ENCODE measurements at regions not wholly inside any gene's neighbourhood (a gene's known extent, or its start where the extent isn't known, plus 50 kb on each side); places are given as distances from the start of the nearest gene placed in this dataset.

- TF ChIP-seq EZH2 (IDR thresholded peaks at IDR 0.05; ENCODE audit: insufficient read depth, poor library complexity, severe bottlenecking) = no peak
- TF ChIP-seq EZH2phosphoT487 (IDR thresholded peaks at IDR 0.05; ENCODE audit: insufficient read depth, low read depth) = no peak
Observed at GRCh38 chr5:33120671-33121070, 320.1 kb upstream of the TARS1 start.
